Adrenal gland (tissue), 9 donors: ENCODE measurements at regions not wholly inside any gene's neighbourhood (a gene's known extent, or its start where the extent isn't known, plus 50 kb on each side); places are given as distances from the start of the nearest gene placed in this dataset.
"Not testable (repeated sequence)": the region's sequence is repeated elsewhere in the genome, so short reads cannot be mapped to it uniquely, and the experiment has no call there.

Experiments used
- DNase-seq, 7 donors: peaks; one replicate each; pipeline ENCODE4 v3.0.0-alpha.2; 2019 to 2020
- H3K27ac ChIP-seq, 5 donors: fragments of 200-600 bp; sonication (generic) in 4 of 5; 1 replicate in 3 of 5; 2 replicates in 2 of 5; pipeline versions ENCODE4 v1.5.1 to v1.8.0; 2016 to 2020; ENCODE audit warnings: mild to moderate bottlenecking in 1 of 5
- H3K27me3 ChIP-seq: fragments of 200-600 bp; 2 replicates; pipeline ENCODE4 v1.8.0; 2021
- H3K36me3 ChIP-seq, 2 donors: fragments of 200-600 bp; replicated peaks in 1 of 2; 1 replicate in 1 of 2; 2 replicates in 1 of 2; pipeline versions ENCODE4 v1.5.1 to v1.8.0; 2018 to 2022
- H3K4me1 ChIP-seq, 2 donors: fragments of 200-600 bp; replicated peaks in 1 of 2; 1 replicate in 1 of 2; 2 replicates in 1 of 2; pipeline versions ENCODE4 v1.5.1 to v1.8.0; 2018 to 2021
- H3K4me3 ChIP-seq, 4 donors: fragments of 200-600 bp; sonication (generic) in 3 of 4; one replicate each; pipeline ENCODE4 v1.5.1; 2016 to 2018
- H3K9me3 ChIP-seq, 3 donors: fragments of 200-600 bp; sonication (generic) in 1 of 3; replicated peaks in 1 of 3; 1 replicate in 2 of 3; 2 replicates in 1 of 3; pipeline versions ENCODE4 v1.5.1 to v1.8.0; 2016 to 2021
- CTCF ChIP-seq, 6 experiments: fragments of 450-650 bp in 4 of 6; fragments of 200-600 bp in 2 of 6; sonication (generic) in 1 of 6; IDR thresholded peaks; 1 replicate in 5 of 6; 2 replicates in 1 of 6; pipeline versions ENCODE4 v1.5.1 to v1.8.0; 2016 to 2021; ENCODE audit warnings: antibody characterized with exemption in 6 of 6, mild to moderate bottlenecking in 2 of 6, moderate library complexity in 1 of 6
- POLR2A ChIP-seq, 2 donors: fragments of 450-650 bp; IDR thresholded peaks; one replicate each; pipeline ENCODE4 v1.6.1; 2017; ENCODE audit warnings: antibody characterized with exemption in 2 of 2, mild to moderate bottlenecking in 2 of 2, moderate library complexity in 1 of 2
- WGBS, 4 donors: extraction: QIAGEN DNeasy Blood & Tissue Kit in 2 of 4; methylation state at CpG; one replicate each; pipeline versions ENCODE4 v1.1.5 to v1.1.7; 2013 to 2017; 5-methylcytosine and 5-hydroxymethylcytosine counted together
- intact Hi-C, 2 donors: fragments of 100-400 bp; cut with DNase I; formaldehyde crosslinking; loops; one replicate each; pipeline versions ENCODE4 v1.14.1 to v1.15.0; 2022 to 2023
- donor health status: healthy with polysubstance abuse.
- donor health status: Bipolar disorder and iron deficiency.
- donor health status: DM: yes; HTN: yes; CAD: no.
- donor health status: DM: no; HTN: no; CAD: no.
- donor health status: DM: no; HTN: no; CAD: no.

- H3K36me3 ChIP-seq = no peaks in the 10 kb centered on the region
- no peak overlapping the region for H3K27ac ChIP-seq
- no peaks in the 10 kb centered on the region for H3K4me1 ChIP-seq
- H3K4me3 ChIP-seq = no peak overlapping the region
- H3K27me3 ChIP-seq = no peaks in the 10 kb centered on the region
- no peaks in the 10 kb centered on the region for H3K9me3 ChIP-seq
- intact Hi-C loops = loop anchor here in 1 of 2 donors (10.0 kb wide), 1 partner anchor 391 kb away; no protein-coding TSS in a partner anchor
- 40 to 67% (median 43%) methylated on average over 2 of the region's 2 CpGs for WGBS, 4 donors
- DNase-seq = no peak
- TF ChIP-seq POLR2A (IDR thresholded peaks at IDR 0.05) (no peak), CTCF (IDR thresholded peaks at IDR 0.05) (no peak)
Measured at GRCh38 chr10:43923328-43923727, 274.6 kb upstream of the ZNF32 start.

GRCh38 chr10:43922335-43923280 lies 273.9 kb upstream of the ZNF32 start:
- H3K36me3 ChIP-seq = no peaks in the 10 kb centered on the region
- H3K27ac ChIP-seq = no peak overlapping the region
- DNase-seq = peak in 2 of 7 donors; percentile 28 to 37
- H3K27me3 ChIP-seq = no peaks in the 10 kb centered on the region
- H3K9me3 ChIP-seq = no peaks in the 10 kb centered on the region
- TF ChIP-seq POLR2A (IDR thresholded peaks at IDR 0.05) (no peak), CTCF (IDR thresholded peaks at IDR 0.05) (peak in 3 of 6 experiments; percentile 25 to 33 (median 25))
- WGBS, 4 donors = 67 to 71% (median 69%) methylated on average over 9 of the region's 9 CpGs
- no peak overlapping the region for H3K4me3 ChIP-seq
- H3K4me1 ChIP-seq = no peaks in the 10 kb centered on the region
- intact Hi-C loops = loop anchor here in 1 of 2 donors (10.0 kb wide), 1 partner anchor 392 kb away; no protein-coding TSS in a partner anchor

- intact Hi-C loops = loop anchor here in 1 of 2 donors (10.0 kb wide), 1 partner anchor 393 kb away; no protein-coding TSS in a partner anchor
- Histone ChIP-seq H3K27me3 (no peaks in the 10 kb centered on the region), H3K9me3 (no peaks in the 10 kb centered on the region), H3K4me3 (no peak overlapping the region), H3K27ac (no peak overlapping the region), H3K36me3 (no peaks in the 10 kb centered on the region), H3K4me1 (no peaks in the 10 kb centered on the region)
- 84 to 91% (median 86%) methylated on average over 9 of the region's 9 CpGs for WGBS, 4 donors
- TF ChIP-seq CTCF (IDR thresholded peaks at IDR 0.05) (no peak), POLR2A (IDR thresholded peaks at IDR 0.05) (no peak)
- peak in 1 of 7 donors; percentile 38 for DNase-seq
Measured at GRCh38 chr10:43921881-43922280, 273.2 kb upstream of the ZNF32 start.

- no peaks in the 10 kb centered on the region for H3K27me3 ChIP-seq
- H3K27ac ChIP-seq = no peak overlapping the region
- intact Hi-C loops = loop anchor here in 1 of 2 donors (10.0 kb wide), 1 partner anchor 393 kb away; no protein-coding TSS in a partner anchor
- TF ChIP-seq CTCF (IDR thresholded peaks at IDR 0.05) = no peak
- TF ChIP-seq POLR2A (IDR thresholded peaks at IDR 0.05) = no peak
- no peaks in the 10 kb centered on the region for H3K36me3 ChIP-seq
- H3K4me3 ChIP-seq = no peak overlapping the region
- no peaks in the 10 kb centered on the region for H3K9me3 ChIP-seq
- no peaks in the 10 kb centered on the region for H3K4me1 ChIP-seq
- peak in 1 of 7 donors; percentile 11 for DNase-seq
- WGBS, 4 donors = 83 to 92% (median 90%) methylated on average over 3 to 6 of the region's 6 CpGs
Measured at GRCh38 chr10:43921478-43921877, 272.8 kb upstream of the ZNF32 start.

- H3K27ac ChIP-seq, H3K4me3 ChIP-seq, H3K9me3 ChIP-seq, H3K36me3 ChIP-seq, H3K27me3 ChIP-seq, H3K4me1 ChIP-seq: not testable (repeated sequence)
- 70 to 76% (median 71%) methylated on average over 9 to 12 of the region's 12 CpGs for WGBS, 4 donors
- DNase-seq = peak in 1 of 7 donors; percentile 9
- intact Hi-C loops = loop anchor here in 1 of 2 donors (10.0 kb wide), 1 partner anchor 395 kb away; no protein-coding TSS in a partner anchor
Measured at GRCh38 chr10:43920236-43920758, 271.6 kb upstream of the ZNF32 start.
